Esophagus squamous epithelium (tissue), 4 donors: ENCODE measurements at regions not wholly inside any gene's neighbourhood (a gene's known extent, or its start where the extent isn't known, plus 50 kb on each side); places are given as distances from the start of the nearest gene placed in this dataset.

Experiments
- CTCF ChIP-seq, 6 experiments: fragments of 450-650 bp in 4 of 6; fragments of 200-600 bp in 2 of 6; sonication (generic) in 2 of 6; IDR thresholded peaks; one replicate each; pipeline ENCODE4 v1.5.1; 2016 to 2019; ENCODE audit warnings: antibody characterized with exemption in 6 of 6, mild to moderate bottlenecking in 4 of 6, moderate library complexity in 4 of 6
- POLR2A ChIP-seq, 4 donors: fragments of 450-650 bp; IDR thresholded peaks; one replicate each; pipeline ENCODE4 v1.6.1; 2017; ENCODE audit warnings: antibody characterized with exemption in 4 of 4, mild to moderate bottlenecking in 4 of 4, moderate library complexity in 3 of 4

DNA sequence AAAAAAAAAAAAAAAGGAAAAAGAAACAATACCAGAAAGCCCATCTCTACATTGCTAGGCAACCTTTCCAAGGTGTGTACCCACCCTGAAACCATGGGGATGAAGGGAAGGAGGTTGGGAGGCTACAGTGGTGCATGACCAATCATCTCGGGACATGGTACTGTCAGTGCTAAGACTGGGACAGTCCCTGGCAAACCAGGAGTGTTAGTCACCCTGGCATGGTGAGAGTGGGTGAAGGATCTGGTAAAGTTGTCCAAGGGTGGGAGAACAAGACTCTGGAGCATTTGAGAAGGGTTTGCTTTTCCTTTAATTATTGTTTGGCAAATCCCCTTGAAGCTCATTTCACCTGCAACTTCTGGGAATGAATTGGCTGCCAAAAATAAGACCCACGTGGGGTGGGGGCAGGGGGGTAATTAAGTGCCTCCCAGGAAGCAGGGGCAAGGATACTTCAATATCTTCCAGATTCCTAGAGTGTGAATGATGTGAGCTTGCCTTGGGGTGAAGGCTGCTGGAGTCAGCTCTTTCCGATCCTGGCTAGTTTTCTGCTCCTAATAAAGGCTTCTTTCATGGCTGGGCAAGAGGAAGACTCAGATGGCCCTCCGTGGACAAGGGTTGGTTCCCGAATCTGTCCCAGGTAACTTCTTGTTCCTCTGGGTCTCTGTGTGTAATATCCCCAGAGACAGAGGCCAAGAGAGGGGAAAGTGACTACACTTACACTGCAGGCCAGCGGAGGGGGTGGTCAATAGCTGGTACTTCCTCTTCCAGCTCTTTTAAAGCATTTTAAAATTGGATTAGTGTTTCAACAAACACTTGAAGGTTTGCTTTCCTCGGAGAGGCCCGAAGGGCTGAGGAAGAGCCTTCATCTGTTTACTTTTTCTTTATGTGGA, 61.6 kb upstream of the SPRY4 start:
- TF ChIP-seq CTCF (IDR thresholded peaks at IDR 0.05): no peak
- no peak for TF ChIP-seq POLR2A (IDR thresholded peaks at IDR 0.05)
